Transverse colon (tissue), 4 donors: ENCODE measurements at regions not wholly inside any gene's neighbourhood (a gene's known extent, or its start where the extent isn't known, plus 50 kb on each side); places are given as distances from the start of the nearest gene placed in this dataset.

Experiments
- DNase-seq: peaks from one replicate; pipeline ENCODE4 v3.0.0-alpha.2; 2019
- H3K27ac ChIP-seq, 4 donors: fragments of 200-600 bp; sonication (generic); 2 replicates each; pipeline ENCODE4 v1.5.1; 2016 to 2018; ENCODE audit warnings: inconsistent platforms in 4 of 4
- H3K27me3 ChIP-seq: fragments of 200-600 bp; sonication (generic); 2 replicates; pipeline ENCODE4 v1.5.1; 2017; ENCODE audit warnings: inconsistent platforms
- H3K36me3 ChIP-seq, 4 donors: fragments of 200-600 bp; sonication (generic); 2 replicates each; pipeline ENCODE4 v1.5.1; 2017 to 2019; ENCODE audit warnings: inconsistent platforms in 4 of 4
- H3K4me1 ChIP-seq, 4 donors: fragments of 200-600 bp; sonication (generic); 2 replicates each; pipeline ENCODE4 v1.5.1; 2017 to 2020; ENCODE audit warnings: inconsistent platforms in 4 of 4
- H3K4me3 ChIP-seq, 4 donors: fragments of 200-600 bp; sonication (generic); 1 replicate in 1 of 4; 2 replicates in 3 of 4; pipeline versions ENCODE4 v1.5.1 to v1.6.1; 2017 to 2019; ENCODE audit warnings: inconsistent platforms in 4 of 4
- H3K9me3 ChIP-seq, 2 donors: fragments of 200-600 bp; sonication (generic); 2 replicates each; pipeline ENCODE4 v1.5.1; 2017 to 2019; ENCODE audit warnings: inconsistent platforms in 2 of 2
- CTCF ChIP-seq, 5 experiments: fragments of 200-600 bp in 3 of 5; fragments of 450-650 bp in 2 of 5; sonication (generic) in 3 of 5; IDR thresholded peaks; 1 replicate in 2 of 5; 2 replicates in 3 of 5; pipeline ENCODE4 v1.5.1; 2016 to 2017; ENCODE audit warnings: antibody characterized with exemption in 5 of 5, inconsistent platforms in 3 of 5, mild to moderate bottlenecking in 2 of 5, moderate library complexity in 1 of 5
- EP300 ChIP-seq: sonication (generic); formaldehyde crosslinking; IDR thresholded peaks from one replicate; pipeline ENCODE4 v1.6.1; 2017; ENCODE audit warnings: antibody characterized with exemption, low read depth
- POLR2A ChIP-seq: fragments of 450-650 bp; IDR thresholded peaks from one replicate; pipeline ENCODE4 v1.6.1; 2016; ENCODE audit warnings: antibody characterized with exemption, mild to moderate bottlenecking, moderate library complexity
- POLR2AphosphoS5 ChIP-seq, 3 donors: sonication (generic); formaldehyde crosslinking; IDR thresholded peaks; one replicate each; pipeline ENCODE4 v1.6.1; 2016; ENCODE audit warnings: antibody characterized with exemption in 3 of 3
- WGBS, 2 donors: methylation state at CpG; one replicate each; pipeline ENCODE4 v1.1.5; 2018; ENCODE audit warnings: low coverage in 1 of 2; 5-methylcytosine and 5-hydroxymethylcytosine counted together
- in situ Hi-C, 4 donors: fragments of 200-750 bp; cut with MboI; loops; one replicate each; pipeline versions ENCODE4 v1.15.0 to v1.15.1; 2017; ENCODE audit warnings: low sequenced_read_pairs in 3 of 4, low pct_ligation_motif_present in 1 of 4, low pct_unique_long_range_greater_than_20kb in 1 of 4
- intact Hi-C: fragments of 100-400 bp; cut with DNase I; formaldehyde crosslinking; loops from one replicate; pipeline ENCODE4 v1.15.1; 2023; ENCODE audit warnings: low total_unique reads

- H3K27ac ChIP-seq = no peak overlapping the region
- TF ChIP-seq POLR2AphosphoS5 (IDR thresholded peaks at IDR 0.05) = no peak
- no peak for TF ChIP-seq EP300
- no peak for TF ChIP-seq CTCF (IDR thresholded peaks at IDR 0.05)
- TF ChIP-seq POLR2A = no peak
- WGBS, 2 donors = 79 to 84% methylated on average over 1 of the region's 1 CpG
- in situ Hi-C loops (no loop called here), intact Hi-C loops (no loop called here)
- no peaks in the 10 kb centered on the region for H3K4me1 ChIP-seq
- H3K27me3 ChIP-seq = no peaks in the 10 kb centered on the region
- no peak overlapping the region for H3K4me3 ChIP-seq
- H3K9me3 ChIP-seq = no peaks in the 10 kb centered on the region
- H3K36me3 ChIP-seq = no peaks in the 10 kb centered on the region
- DNase-seq = no peak
Measured at GRCh38 chr5:117177302-117177701, 602.7 kb upstream of the SEMA6A start.

GRCh38 chr5:117165068-117165467 lies 590.4 kb upstream of the SEMA6A start:
- no peaks in the 10 kb centered on the region for H3K9me3 ChIP-seq
- TF ChIP-seq EP300 (no peak), POLR2AphosphoS5 (IDR thresholded peaks at IDR 0.05) (no peak), CTCF (IDR thresholded peaks at IDR 0.05) (no peak), POLR2A (no peak)
- no peak overlapping the region for H3K27ac ChIP-seq
- no peaks in the 10 kb centered on the region for H3K4me1 ChIP-seq
- DNase-seq = no peak
- H3K36me3 ChIP-seq = no peaks in the 10 kb centered on the region
- intact Hi-C loops = no loop called here
- in situ Hi-C loops = no loop called here
- no peak overlapping the region for H3K4me3 ChIP-seq
- no peaks in the 10 kb centered on the region for H3K27me3 ChIP-seq
- 100% methylated on average over 1 to 4 of the region's 4 CpGs for WGBS, 2 donors

DNA sequence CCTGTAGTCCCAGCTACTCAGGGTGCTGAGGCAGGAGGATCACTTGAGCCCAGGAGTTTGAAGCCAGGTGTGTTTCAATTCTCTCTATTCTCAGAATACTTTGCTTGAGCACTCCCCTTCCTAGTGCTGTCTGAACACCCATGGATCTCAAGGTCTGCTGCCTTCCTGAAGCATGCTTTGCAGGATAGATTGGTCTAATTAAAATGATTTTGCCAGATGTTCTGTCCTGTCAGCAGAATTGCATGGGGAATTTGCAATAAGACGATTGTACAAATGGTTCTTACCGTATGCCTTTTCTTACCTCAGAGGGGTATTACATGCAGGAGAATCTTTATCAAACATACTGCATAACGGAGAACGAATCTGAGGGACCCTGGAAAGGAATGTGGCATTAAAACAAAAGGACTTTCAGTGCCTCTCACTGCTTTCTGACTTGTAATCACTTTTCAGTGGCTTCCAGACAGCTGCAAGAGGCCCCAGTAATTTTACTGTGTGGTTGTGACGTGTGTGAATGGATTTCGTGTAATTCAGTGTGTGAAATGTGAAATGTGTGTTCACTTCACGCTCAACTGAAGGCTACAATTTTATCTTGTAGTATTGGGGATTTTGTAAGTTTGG lies 587.2 kb upstream of the SEMA6A start:
- in situ Hi-C loops (no loop called here), intact Hi-C loops (no loop called here)
- no peaks in the 10 kb centered on the region for H3K36me3 ChIP-seq

GRCh38 chr5:117160391-117160790 lies 585.8 kb upstream of the SEMA6A start:
- TF ChIP-seq CTCF (IDR thresholded peaks at IDR 0.05) (no peak), EP300 (no peak), POLR2AphosphoS5 (IDR thresholded peaks at IDR 0.05) (no peak), POLR2A (no peak)
- intact Hi-C loops = no loop called here
- no peaks in the 10 kb centered on the region for H3K27me3 ChIP-seq
- in situ Hi-C loops = no loop called here
- no peaks in the 10 kb centered on the region for H3K36me3 ChIP-seq
- DNase-seq = no peak
- no peak overlapping the region for H3K4me3 ChIP-seq
- no peaks in the 10 kb centered on the region for H3K4me1 ChIP-seq
- no peaks in the 10 kb centered on the region for H3K9me3 ChIP-seq
- WGBS, 2 donors = 4 to 26% methylated on average over 2 of the region's 2 CpGs
- H3K27ac ChIP-seq = no peak overlapping the region

More for the DNA sequence above, 587.2 kb upstream of the SEMA6A start:
- no peaks in the 10 kb centered on the region for H3K27me3 ChIP-seq
- no peaks in the 10 kb centered on the region for H3K4me1 ChIP-seq
- 71 to 72% methylated on average over 7 of the region's 7 CpGs for whole genome bisulfite sequencing, 2 donors
- H3K9me3 ChIP-seq = no peaks in the 10 kb centered on the region
- H3K4me3 ChIP-seq = no peak overlapping the region
- H3K27ac ChIP-seq = no peak overlapping the region
- TF ChIP-seq POLR2AphosphoS5 (IDR thresholded peaks at IDR 0.05) (no peak), CTCF (IDR thresholded peaks at IDR 0.05) (no peak), POLR2A (no peak), EP300 (no peak)
- no peak for DNase-seq
